H1 (cell line): ENCODE measurements at regions not wholly inside any gene's neighbourhood (a gene's known extent, or its start where the extent isn't known, plus 50 kb on each side); places are given as distances from the start of the nearest gene placed in this dataset.

ENCODE experiments used
- ATF2 ChIP-seq: IDR thresholded peaks from 2 replicates; pipeline ENCODE4 v1.6.1; 2012; ENCODE audit warnings: low read length, inconsistent platforms
- CHD7 ChIP-seq: fragments of 300-600 bp; sonication (generic); IDR thresholded peaks from 2 replicates; pipeline ENCODE4 v1.7.1; 2012; ENCODE audit warnings: low read length, moderate library complexity, mild to moderate bottlenecking, inconsistent platforms; ENCODE audit not compliant: insufficient replicate concordance
- SIRT6 ChIP-seq: IDR thresholded peaks from one replicate; pipeline ENCODE4 v1.7.1; 2012; ENCODE audit warnings: low read length, inconsistent platforms
- ZNF274 ChIP-seq: IDR thresholded peaks from 2 replicates; pipeline ENCODE4 v1.7.0; 2012; ENCODE audit warnings: low read length, borderline replicate concordance; ENCODE audit errors: extremely low read depth

- TF ChIP-seq CHD7 (no peak), ATF2 (no peak), ZNF274 (no peak), SIRT6 (no peak)
Observed at GRCh38 chr13:85432881-85433280, 366.3 kb downstream of the SLITRK6 start (continued).
